Endothelial cell of umbilical vein (primary cell): ENCODE measurements at regions not wholly inside any gene's neighbourhood (a gene's known extent, or its start where the extent isn't known, plus 50 kb on each side); places are given as distances from the start of the nearest gene placed in this dataset.

Experiments
- BruUV-seq: library from RNA; stranded (reverse); fragments of 400-500 nt; replicated peaks from 2 replicates; lab custom pipeline; 2021; lab: Mats Ljungman, UMichigan
- CTCF ChIA-PET: fragments of 300-600, 350-600 bp; sonication (Branson Sonifier 250); formaldehyde crosslinking; loops from one replicate; lab custom pipeline; 2021; ENCODE audit warnings: antibody characterized with exemption, inconsistent platforms; lab: Charles Lee
- POLR2A ChIA-PET: fragments of 300-600, 350-600 bp; sonication (Branson Sonifier 250); formaldehyde crosslinking; loops from one replicate; lab custom pipeline; 2021; ENCODE audit warnings: antibody characterized with exemption, inconsistent platforms; lab: Charles Lee
- DNase-seq: peaks from one replicate; pipeline ENCODE4 v3.0.0-alpha.2; 2011; ENCODE audit warnings: low read depth, low spot score
- FAIRE-seq: peaks from 2 replicates; lab custom pipeline; 2011; peaks lifted over from hg19 to GRCh38; lab: Jason Lieb, UNC
- H2AFZ ChIP-seq: 2 replicates; pipeline ENCODE4 v1.6.0; 2012; ENCODE audit warnings: low read depth, low read length, control low read depth, inconsistent platforms
- H3K27ac ChIP-seq: 2 replicates; pipeline ENCODE4 v1.5.1; 2011; ENCODE audit warnings: low read depth, mild to moderate bottlenecking, control low read depth, low read length, moderate library complexity; ENCODE audit not compliant: insufficient read depth
- H3K27me3 ChIP-seq, 2 experiments: 2 replicates each; pipeline versions ENCODE4 v1.6.0 to v1.6.1; 2011; ENCODE audit warnings: low read length in 2 of 2, mixed read lengths in 1 of 2; ENCODE audit not compliant: control insufficient read depth in 2 of 2, insufficient read depth in 2 of 2
- H3K36me3 ChIP-seq, 2 experiments: 2 replicates in 1 of 2; 3 replicates in 1 of 2; pipeline ENCODE4 v1.5.1; 2011; ENCODE audit warnings: low read length in 2 of 2, mild to moderate bottlenecking in 1 of 2, moderate library complexity in 1 of 2; ENCODE audit not compliant: control insufficient read depth in 2 of 2, insufficient read depth in 2 of 2; ENCODE audit errors: extremely low read depth in 1 of 2
- H3K4me1 ChIP-seq: 3 replicates; pipeline ENCODE4 v1.5.1; 2011; ENCODE audit warnings: mild to moderate bottlenecking, low read length; ENCODE audit not compliant: control insufficient read depth, insufficient read depth; ENCODE audit errors: extremely low read depth
- H3K4me2 ChIP-seq: 2 replicates; pipeline ENCODE4 v1.6.1; 2011; ENCODE audit warnings: low read length, control low read depth, mixed read lengths; ENCODE audit not compliant: insufficient read depth
- H3K4me3 ChIP-seq, 3 experiments: fragments of 200-600 bp in 1 of 3; sonication (generic), shearing (Covaris generic) in 1 of 3; replicated peaks in 1 of 3; 2 replicates each; pipeline ENCODE4 v1.5.1; 2011 to 2016; ENCODE audit warnings: control low read depth in 3 of 3, low read length in 3 of 3, mild to moderate bottlenecking in 2 of 3, inconsistent platforms in 1 of 3, low read depth in 1 of 3, moderate library complexity in 1 of 3; ENCODE audit not compliant: insufficient read depth in 1 of 3
- H3K79me2 ChIP-seq: 2 replicates; pipeline ENCODE4 v1.6.0; 2012; ENCODE audit warnings: low read length, inconsistent platforms; ENCODE audit not compliant: control insufficient read depth, insufficient read depth
- H3K9ac ChIP-seq: replicated peaks from 2 replicates; pipeline ENCODE3; 2011; ENCODE audit warnings: low read length, control low read depth; ENCODE audit not compliant: insufficient read depth; ENCODE audit errors: extremely low read depth
- H3K9me1 ChIP-seq: replicated peaks from 3 replicates; pipeline ENCODE4 v1.6.0; 2011; ENCODE audit warnings: mild to moderate bottlenecking, low read length; ENCODE audit not compliant: control insufficient read depth, insufficient read depth; ENCODE audit errors: extremely low read depth
- H3K9me3 ChIP-seq: replicated peaks from 2 replicates; pipeline ENCODE4 v1.5.1; 2012; ENCODE audit warnings: low read length, inconsistent platforms; ENCODE audit not compliant: control insufficient read depth, insufficient read depth
- H4K20me1 ChIP-seq: replicated peaks from 2 replicates; pipeline ENCODE3; 2011; ENCODE audit warnings: mild to moderate bottlenecking, low read length; ENCODE audit not compliant: control insufficient read depth, insufficient read depth; ENCODE audit errors: extremely low read depth
- CTCF ChIP-seq, 2 donors: IDR thresholded peaks; 1 replicate in 1 of 2; 2 replicates in 1 of 2; pipeline ENCODE4 v1.5.1; 2011; ENCODE audit warnings: low read length in 2 of 2, mild to moderate bottlenecking in 2 of 2, moderate library complexity in 2 of 2, control low read depth in 1 of 2, inconsistent platforms in 1 of 2, low read depth in 1 of 2; ENCODE audit not compliant: insufficient read depth in 1 of 2; ENCODE audit errors: extremely low read depth in 1 of 2
- EZH2 ChIP-seq: IDR thresholded peaks from 2 replicates; pipeline ENCODE4 v1.6.1; 2012; ENCODE audit warnings: borderline replicate concordance, low read depth, mild to moderate bottlenecking, moderate library complexity, low read length, inconsistent platforms; ENCODE audit not compliant: severe bottlenecking
- FOS ChIP-seq: IDR thresholded peaks from 2 replicates; pipeline ENCODE4 v1.6.1; 2011; ENCODE audit warnings: mild to moderate bottlenecking, low read length, moderate library complexity, borderline replicate concordance; ENCODE audit not compliant: insufficient read depth
- GATA2 ChIP-seq: IDR thresholded peaks from 2 replicates; pipeline ENCODE4 v1.7.0; 2011; ENCODE audit warnings: low read depth, mild to moderate bottlenecking, moderate library complexity, mixed read lengths, low read length; ENCODE audit not compliant: insufficient read length, insufficient read depth
- JUN ChIP-seq: IDR thresholded peaks from 2 replicates; pipeline ENCODE4 v1.6.1; 2011; ENCODE audit warnings: borderline replicate concordance, low read depth; ENCODE audit not compliant: insufficient read length, insufficient read depth
- MAX ChIP-seq: IDR thresholded peaks from 2 replicates; pipeline ENCODE4 v1.6.1; 2011; ENCODE audit not compliant: insufficient read depth, insufficient read length
- MYC ChIP-seq: IDR thresholded peaks from one replicate; pipeline ENCODE4 v1.6.1; 2011; ENCODE audit warnings: mild to moderate bottlenecking, low read depth, low read length
- POLR2A ChIP-seq: IDR thresholded peaks from 2 replicates; pipeline ENCODE4 v1.6.1; 2012; ENCODE audit warnings: low read depth, mild to moderate bottlenecking, control low read depth, low read length
- POLR2AphosphoS5 ChIP-seq: IDR thresholded peaks from 2 replicates; pipeline ENCODE4 v1.6.1; 2012; ENCODE audit warnings: low read depth, mild to moderate bottlenecking, control low read depth, low read length, moderate library complexity; ENCODE audit not compliant: insufficient read depth
- dilution Hi-C: fragments of 300-500 bp; cut with MboI; formaldehyde crosslinking; loops from one replicate; pipeline ENCODE4 v1.15.0; 2019; ENCODE audit warnings: low sequenced_read_pairs; ENCODE audit not compliant: extremely low pct_ligation_motif_present
- intact Hi-C: fragments of 100-400 bp; cut with micrococcal nuclease; formaldehyde crosslinking; loops from one replicate; pipeline ENCODE4 v1.10.0; 2022

- H3K79me2 ChIP-seq = no peaks in the 10 kb centered on the region
- H3K27ac ChIP-seq = no peak overlapping the region
- no peak overlapping the region for H2AFZ ChIP-seq
- no peaks in the 10 kb centered on the region for H4K20me1 ChIP-seq
- no peaks in the 10 kb centered on the region for H3K9me1 ChIP-seq
- TF ChIP-seq MAX = no peak
- no peak for TF ChIP-seq EZH2
- no peak for TF ChIP-seq POLR2AphosphoS5
- TF ChIP-seq CTCF (IDR thresholded peaks at IDR 0.05; ENCODE audit: extremely low read depth in 1 of 2, insufficient read depth in 1 of 2, low read depth in 1 of 2, low read length in 2 of 2) = no peak
- TF ChIP-seq GATA2 = no peak
- no peak for TF ChIP-seq POLR2A
- TF ChIP-seq JUN = no peak
- TF ChIP-seq MYC = no peak
- no peak for TF ChIP-seq FOS
- H3K9me3 ChIP-seq = no peaks in the 10 kb centered on the region
- POLR2A ChIA-PET = no interaction called here
- no TSS peak for BruUV-seq
- dilution Hi-C loops = no loop called here
- no peak overlapping the region for H3K4me2 ChIP-seq
- no peaks in the 10 kb centered on the region for H3K27me3 ChIP-seq
- DNase-seq (no peak), FAIRE-seq (no peak)
- H3K4me3 ChIP-seq = no peak overlapping the region
- no peak overlapping the region for H3K9ac ChIP-seq
- H3K4me1 ChIP-seq = no peaks in the 10 kb centered on the region
- CTCF ChIA-PET = no interaction called here
- intact Hi-C loops = no loop called here
- H3K36me3 ChIP-seq = no peaks in the 10 kb centered on the region
Measured at GRCh38 chr13:90622541-90622940, 724.9 kb upstream of the MIR17HG start.
